ENCODE measurements at regions not wholly inside any gene's neighbourhood (a gene's known extent, or its start where the extent isn't known, plus 50 kb on each side); places are given as distances from the start of the nearest gene placed in this dataset.
A peak's percentile ranks its signal among the peaks of the same experiment; 100 is the strongest.

GRCh38 chr7:46682836-46683624, 762.0 kb upstream of the IGFBP3 start (continued):
- TF ChIP-seq SMAD3 (CRISPR knock-in tag; IDR thresholded peaks at IDR 0.05; ENCODE audit: borderline replicate concordance) (no peak), HMGA2 (CRISPR knock-in tag; IDR thresholded peaks at IDR 0.05) (no peak), AR (CRISPR knock-in tag; IDR thresholded peaks at IDR 0.05) (no peak), EMX1 (CRISPR knock-in tag; IDR thresholded peaks at IDR 0.05) (no peak), ZNF121 (CRISPR knock-in tag; IDR thresholded peaks at IDR 0.05) (no peak), USF2 (CRISPR knock-in tag; IDR thresholded peaks at IDR 0.05) (no peak)

GRCh38 chr7:46681865-46682503, 760.9 kb upstream of the IGFBP3 start:
- DNase-seq (ENCODE audit: low spot score) (no peak), ATAC-seq (peak; percentile 60; the same call in 1 of the 2 replicates)
- H3K36me3 Mint-ChIP-seq = peaks cover 4% of the 10 kb centered on the region
- CTCF ChIA-PET = no interaction called here
- no peak overlapping the region for H3K4me3 Mint-ChIP-seq
- POLR2A ChIA-PET = no interaction called here
- no peak overlapping the region for H3K27ac Mint-ChIP-seq
- TF ChIP-seq GTF2I (CRISPR knock-in tag; conservative IDR thresholded peaks at IDR 0.05) = no peak
- no peak for TF ChIP-seq ZNF121 (CRISPR knock-in tag; IDR thresholded peaks at IDR 0.05)
- no peak for TF ChIP-seq USF2 (CRISPR knock-in tag; IDR thresholded peaks at IDR 0.05)
- no peak for TF ChIP-seq NFATC4 (CRISPR knock-in tag; IDR thresholded peaks at IDR 0.05)
- TF ChIP-seq ZNF532 (CRISPR knock-in tag; IDR thresholded peaks at IDR 0.05; ENCODE audit: borderline replicate concordance) = no peak
- TF ChIP-seq CREB1 (CRISPR knock-in tag; IDR thresholded peaks at IDR 0.05) = no peak
- no peak for TF ChIP-seq NR2C2 (CRISPR knock-in tag; IDR thresholded peaks at IDR 0.05)
- no peak for TF ChIP-seq AR (CRISPR knock-in tag; IDR thresholded peaks at IDR 0.05)
- no peak for TF ChIP-seq ZNF425 (CRISPR knock-in tag; conservative IDR thresholded peaks at IDR 0.05)
- TF ChIP-seq NR3C1 (CRISPR knock-in tag; conservative IDR thresholded peaks at IDR 0.05; ENCODE audit: low read depth) = no peak
- no peak for TF ChIP-seq FOXK1 (CRISPR knock-in tag; IDR thresholded peaks at IDR 0.05)
- no peak for TF ChIP-seq ATF2 (CRISPR knock-in tag; IDR thresholded peaks at IDR 0.05; ENCODE audit: borderline replicate concordance, low read depth)
- no peaks in the 10 kb centered on the region for H3K4me1 Mint-ChIP-seq
- no peaks in the 10 kb centered on the region for H3K27me3 Mint-ChIP-seq (ENCODE audit: low read depth)
- H3K9me3 Mint-ChIP-seq = peaks cover 7% of the 10 kb centered on the region
